ENCODE measurements at regions not wholly inside any gene's neighbourhood (a gene's known extent, or its start where the extent isn't known, plus 50 kb on each side); places are given as distances from the start of the nearest gene placed in this dataset.

- H3K27me3 ChIP-seq: no peaks in the 10 kb centered on the region
- TF ChIP-seq POLR2A (IDR thresholded peaks at IDR 0.05) (no peak), CTCF (IDR thresholded peaks at IDR 0.05) (no peak), POLR2AphosphoS5 (IDR thresholded peaks at IDR 0.05) (no peak), EP300 (IDR thresholded peaks at IDR 0.05) (no peak)
- no peaks in the 10 kb centered on the region for H3K4me1 ChIP-seq
- WGBS: 71% methylated on average over 8 of the region's 9 CpGs
- no peaks in the 10 kb centered on the region for H3K36me3 ChIP-seq
- H3K9me3 ChIP-seq: no peaks in the 10 kb centered on the region
- no peak overlapping the region for H3K4me3 ChIP-seq
- no peak overlapping the region for H3K27ac ChIP-seq
- DNase-seq (ENCODE audit: low spot score in 2 of 2): no peak
Observed at GRCh38 chr9:38337706-38338264, 54.7 kb upstream of the ALDH1B1 start.

GRCh38 chr9:38337181-38337580 is 55.3 kb upstream of the ALDH1B1 start:
- 56% methylated on average over 7 of the region's 7 CpGs for WGBS
- peak overlapping the region; percentile 22 for H3K27ac ChIP-seq

DNA sequence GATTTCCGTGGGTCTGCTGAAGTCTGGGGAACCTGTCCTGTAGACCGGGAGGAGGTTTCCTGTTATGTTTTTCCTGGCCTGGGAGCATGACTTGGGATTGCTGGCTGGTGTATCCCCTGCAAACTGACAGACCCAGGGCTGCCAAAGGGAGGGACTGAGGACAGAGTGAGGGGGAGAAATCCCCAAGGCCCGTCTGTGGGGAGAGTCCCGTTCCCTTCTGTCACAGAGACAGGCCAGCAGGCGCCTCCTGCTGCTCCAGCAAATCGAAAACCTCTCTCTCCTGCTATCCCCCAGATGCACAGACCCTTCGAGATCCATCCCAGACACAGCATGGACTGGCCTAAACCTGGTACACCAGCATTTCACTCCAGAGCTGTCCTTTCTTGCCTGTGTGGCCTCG is 56.2 kb upstream of the ALDH1B1 start:
- peak in 1 of 2 donors; percentile 72 for DNase-seq (ENCODE audit: low spot score in 2 of 2)
- H3K4me3 ChIP-seq: no peak overlapping the region
- H3K27me3 ChIP-seq: no peaks in the 10 kb centered on the region
- no peaks in the 10 kb centered on the region for H3K36me3 ChIP-seq
- WGBS: 79% methylated on average over 8 of the region's 8 CpGs
- no peaks in the 10 kb centered on the region for H3K9me3 ChIP-seq
- H3K27ac ChIP-seq: no peak overlapping the region
- TF ChIP-seq CTCF (IDR thresholded peaks at IDR 0.05) (no peak), POLR2A (IDR thresholded peaks at IDR 0.05) (no peak), POLR2AphosphoS5 (IDR thresholded peaks at IDR 0.05) (no peak), EP300 (IDR thresholded peaks at IDR 0.05) (no peak)
- H3K4me1 ChIP-seq: no peaks in the 10 kb centered on the region

More at GRCh38 chr9:38337181-38337580, 55.3 kb upstream of the ALDH1B1 start:
- H3K4me1 ChIP-seq: no peaks in the 10 kb centered on the region
- H3K4me3 ChIP-seq: no peak overlapping the region
- H3K27me3 ChIP-seq: no peaks in the 10 kb centered on the region
- TF ChIP-seq CTCF (IDR thresholded peaks at IDR 0.05) (no peak), EP300 (IDR thresholded peaks at IDR 0.05) (no peak), POLR2AphosphoS5 (IDR thresholded peaks at IDR 0.05) (no peak), POLR2A (IDR thresholded peaks at IDR 0.05) (no peak)
- peak in 1 of 2 donors; percentile 37 for DNase-seq (ENCODE audit: low spot score in 2 of 2)
- H3K9me3 ChIP-seq: no peaks in the 10 kb centered on the region
- no peaks in the 10 kb centered on the region for H3K36me3 ChIP-seq

DNA sequence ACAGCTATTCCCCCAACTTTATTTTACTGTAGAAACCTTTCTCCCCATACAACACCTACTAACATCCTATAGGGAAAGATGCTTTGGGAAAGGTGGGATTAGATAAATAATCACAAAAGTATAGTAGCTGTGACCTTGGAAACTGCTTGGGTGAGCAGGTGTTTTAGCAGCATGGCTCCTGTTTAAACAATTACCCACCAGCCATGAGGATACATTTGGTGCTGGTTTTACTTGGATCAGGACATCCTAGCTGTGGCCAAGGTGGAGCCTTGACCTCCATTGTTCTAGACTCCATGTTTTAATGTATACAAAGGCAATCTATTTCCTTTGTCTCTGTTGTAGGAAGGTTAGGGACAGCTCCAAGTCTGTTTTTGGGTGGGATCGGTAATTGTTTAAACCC is 56.8 kb upstream of the ALDH1B1 start:
- DNase-seq (ENCODE audit: low spot score in 2 of 2): peak in 1 of 2 donors; percentile 1
- WGBS: 71% methylated on average over 1 of the region's 1 CpG

DNA sequence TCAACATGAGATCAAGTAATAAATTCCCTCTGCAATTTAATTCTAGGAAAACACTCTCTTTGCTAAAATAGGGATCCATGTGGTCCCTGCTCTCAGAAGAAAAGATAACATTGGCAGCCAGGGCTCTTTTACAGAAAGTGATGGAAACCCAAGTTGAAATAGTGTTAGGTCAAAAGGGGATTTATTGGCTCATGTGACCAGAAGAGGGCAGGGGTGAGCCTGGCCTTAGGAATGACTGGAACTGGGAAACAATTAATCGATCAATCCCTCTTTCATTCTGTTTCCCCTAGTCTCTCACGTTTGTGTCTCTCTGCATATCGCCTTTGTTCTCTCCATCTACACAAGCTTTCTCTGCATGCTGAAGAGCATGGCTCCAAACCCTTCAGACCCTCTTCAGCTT is 58.3 kb upstream of the ALDH1B1 start:
- no peak overlapping the region for H3K4me3 ChIP-seq
- H3K4me1 ChIP-seq: no peaks in the 10 kb centered on the region
- H3K9me3 ChIP-seq: no peaks in the 10 kb centered on the region
- peak in 1 of 2 donors; percentile 8 for DNase-seq (ENCODE audit: low spot score in 2 of 2)
- no peaks in the 10 kb centered on the region for H3K27me3 ChIP-seq
- H3K36me3 ChIP-seq: no peaks in the 10 kb centered on the region
- TF ChIP-seq CTCF (IDR thresholded peaks at IDR 0.05) (no peak), POLR2A (IDR thresholded peaks at IDR 0.05) (no peak), EP300 (IDR thresholded peaks at IDR 0.05) (no peak), POLR2AphosphoS5 (IDR thresholded peaks at IDR 0.05) (no peak)
- WGBS: 74% methylated on average over 3 of the region's 3 CpGs
- H3K27ac ChIP-seq: no peak overlapping the region

More for the DNA sequence above, 56.8 kb upstream of the ALDH1B1 start:
- no peak overlapping the region for H3K4me3 ChIP-seq
- H3K9me3 ChIP-seq: no peaks in the 10 kb centered on the region
- H3K27me3 ChIP-seq: no peaks in the 10 kb centered on the region
- H3K4me1 ChIP-seq: no peaks in the 10 kb centered on the region
- H3K36me3 ChIP-seq: no peaks in the 10 kb centered on the region
- TF ChIP-seq CTCF (IDR thresholded peaks at IDR 0.05) (no peak), EP300 (IDR thresholded peaks at IDR 0.05) (no peak), POLR2AphosphoS5 (IDR thresholded peaks at IDR 0.05) (no peak), POLR2A (IDR thresholded peaks at IDR 0.05) (no peak)
- H3K27ac ChIP-seq: no peak overlapping the region
